HG03439 (cell line): ENCODE measurements at regions not wholly inside any gene's neighbourhood (a gene's known extent, or its start where the extent isn't known, plus 50 kb on each side); places are given as distances from the start of the nearest gene placed in this dataset.
"Not testable (repeated sequence)": the region's sequence is repeated elsewhere in the genome, so short reads cannot be mapped to it uniquely, and the experiment has no call there.

Source experiments
- ATAC-seq: cut with Tn5 transposase; IDR thresholded peaks from one replicate; pipeline ENCODE4 v1.9.1; 2021; ENCODE audit warnings: mild to moderate bottlenecking, moderate library complexity; ENCODE audit not compliant: unreplicated experiment

DNA sequence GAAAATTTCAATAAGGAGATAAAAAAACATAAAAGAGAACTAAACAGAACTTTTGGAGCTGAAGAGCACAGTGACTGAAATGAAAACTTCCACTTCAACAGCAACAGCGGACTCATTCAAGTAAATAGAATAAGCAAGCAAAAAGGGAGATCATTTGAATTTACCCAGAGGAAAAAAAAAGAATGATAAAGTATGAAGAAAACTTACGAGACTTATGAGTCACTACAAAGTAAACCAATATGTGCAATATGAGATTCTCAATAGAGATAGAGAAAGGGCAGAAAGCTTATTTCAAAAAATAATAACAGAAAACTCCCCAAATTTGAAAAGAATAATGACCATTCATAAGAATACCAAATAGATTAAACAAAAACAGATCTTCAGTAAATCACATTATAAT lies 1605.7 kb upstream of the CDH6 start:
- ATAC-seq, result no peak

DNA sequence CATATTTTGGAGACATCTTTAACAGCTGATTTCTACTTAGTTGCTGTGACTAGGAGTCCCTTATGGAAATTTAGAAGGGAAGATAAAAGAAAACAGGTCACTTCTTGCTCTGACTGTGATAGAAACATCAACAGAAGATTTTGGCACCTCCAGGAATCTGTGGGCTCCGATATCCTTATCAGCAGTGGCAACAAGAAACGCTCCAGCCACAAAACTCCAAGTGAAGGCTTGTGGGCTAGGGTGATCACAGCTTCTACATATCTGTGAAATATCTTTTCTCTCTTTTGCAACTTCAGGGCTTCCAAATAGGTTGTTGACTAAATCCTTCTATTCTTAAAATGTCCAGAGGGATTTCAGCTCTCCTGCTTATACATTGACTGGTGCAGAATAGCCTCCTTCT lies 1625.5 kb upstream of the CDH6 start:
- no peak for ATAC-seq

DNA sequence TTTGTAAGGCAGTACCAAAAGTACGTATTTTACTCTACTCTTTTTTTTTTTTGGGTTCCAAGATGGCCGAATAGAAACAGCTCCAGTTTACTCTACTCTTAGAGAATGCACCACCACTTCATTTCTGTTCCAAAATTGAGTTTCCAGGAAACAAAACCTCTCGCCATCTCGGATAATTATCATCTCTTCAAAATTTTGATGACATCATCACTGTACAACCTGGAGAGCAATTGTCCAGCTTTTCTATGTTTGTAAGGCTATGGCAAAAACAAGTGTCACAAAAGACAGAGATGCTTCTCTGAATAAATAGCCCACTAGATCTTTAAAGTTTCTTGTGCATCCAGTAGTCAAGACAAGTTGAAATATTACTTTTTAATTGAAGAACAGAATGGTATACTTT lies 1631.9 kb upstream of the CDH6 start:
- ATAC-seq, result no peak

DNA sequence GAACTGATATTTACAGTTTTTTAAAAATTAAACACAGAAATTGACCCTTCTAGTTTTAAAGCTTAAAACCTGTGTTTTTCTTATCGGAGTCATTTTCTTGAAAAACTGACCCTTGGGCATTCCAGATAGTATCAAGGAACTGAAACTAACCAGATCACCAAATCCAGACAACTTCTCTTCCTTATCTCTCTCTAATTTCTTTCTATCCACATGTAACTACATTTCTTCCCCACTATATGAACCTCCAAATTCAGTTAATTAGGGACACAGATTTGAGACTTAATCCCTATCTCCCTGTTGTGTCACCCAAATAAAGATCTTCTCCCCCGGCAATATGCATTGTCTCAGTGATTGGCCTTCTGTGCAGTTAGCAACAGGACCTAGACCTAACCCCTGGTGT lies 1643.0 kb upstream of the CDH6 start:
- no peak for ATAC-seq

DNA sequence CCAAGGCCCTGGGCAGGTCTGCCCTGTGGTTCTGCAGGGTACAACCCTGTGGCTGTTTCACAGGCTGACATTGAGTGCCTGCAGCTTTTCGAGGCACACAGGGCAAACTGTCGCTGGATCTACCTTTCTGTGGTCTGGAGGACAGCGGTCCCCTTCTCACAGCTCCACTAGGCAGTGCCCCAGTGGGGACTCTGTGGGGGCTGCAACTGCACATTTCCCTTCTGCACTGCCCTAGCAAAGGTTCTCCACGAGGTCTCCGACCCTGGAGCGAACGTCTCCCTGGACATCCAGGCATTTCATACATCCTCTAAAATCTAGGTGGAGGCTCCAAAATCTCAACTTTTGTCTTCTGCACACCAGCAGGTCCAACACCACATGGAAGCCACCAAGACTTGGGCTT lies 1645.2 kb upstream of the CDH6 start:
- ATAC-seq, result no peak

DNA sequence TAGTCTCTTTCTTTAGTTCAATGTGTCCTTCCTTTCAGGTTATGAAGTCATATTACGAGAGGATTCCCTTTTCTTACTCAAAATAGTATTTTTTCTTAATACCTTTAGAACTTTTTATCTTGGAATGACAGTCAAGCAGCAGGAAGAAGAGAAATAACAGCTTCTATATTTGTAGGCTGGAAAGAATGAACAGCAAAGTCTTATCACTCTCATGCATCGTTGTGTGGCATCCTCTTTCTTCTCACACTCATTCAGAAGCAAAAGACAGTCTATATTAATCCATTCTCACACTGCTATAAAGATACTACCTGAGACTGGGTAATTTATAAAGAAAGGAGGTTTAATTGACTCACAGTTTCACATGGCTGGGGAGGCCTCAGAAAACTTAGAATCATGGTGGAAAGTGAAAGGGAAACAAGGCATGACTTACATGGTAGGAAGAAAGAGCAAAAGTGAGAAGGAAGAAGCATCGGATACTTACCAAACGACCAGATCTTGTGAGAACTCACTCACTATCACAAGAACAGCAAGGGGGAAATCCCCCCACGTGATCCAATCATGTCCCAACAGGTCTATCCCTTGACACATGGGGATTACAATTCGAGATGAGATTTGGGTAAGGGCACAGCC lies 1646.1 kb upstream of the CDH6 start:
- no peak for ATAC-seq

DNA sequence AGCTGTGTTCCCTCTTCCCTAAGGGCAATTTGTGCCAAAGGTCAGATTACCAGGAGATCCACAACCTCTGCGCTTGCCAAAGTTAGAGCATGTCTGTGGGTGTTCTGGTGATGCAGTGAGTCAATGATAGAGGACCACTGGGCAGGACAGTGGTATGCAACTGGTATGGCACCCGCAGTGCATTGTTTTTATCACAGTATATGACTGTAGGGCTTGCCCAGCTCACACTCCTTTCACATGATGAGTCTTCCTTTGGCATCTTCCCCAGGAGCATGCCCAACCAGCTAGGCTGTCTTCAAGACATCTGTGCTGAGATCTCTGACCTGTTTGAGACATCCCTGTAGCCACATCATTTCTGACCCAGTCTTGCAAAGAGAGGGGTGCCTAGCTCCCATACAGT lies 1650.0 kb upstream of the CDH6 start:
- no peak for ATAC-seq

DNA sequence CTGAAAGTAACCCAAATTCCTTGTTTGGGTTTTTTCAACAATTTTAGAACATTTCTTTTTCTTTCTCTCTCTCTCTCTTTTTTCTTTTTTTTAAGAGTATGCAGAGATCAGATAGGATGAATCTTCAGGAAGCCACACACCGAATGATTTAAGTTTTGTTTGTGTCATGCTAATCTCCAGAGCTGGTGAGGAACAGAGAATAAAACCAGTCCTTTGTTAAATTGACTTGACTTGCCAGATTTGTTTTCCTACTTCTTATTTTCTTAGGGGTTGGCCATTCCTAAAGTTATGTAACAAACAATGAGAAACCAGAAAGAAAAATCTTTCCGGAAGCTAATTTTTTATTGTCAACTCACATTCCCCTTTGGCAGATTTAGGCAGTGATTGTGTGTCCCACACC lies 1669.3 kb upstream of the CDH6 start:
- no peak for ATAC-seq

DNA sequence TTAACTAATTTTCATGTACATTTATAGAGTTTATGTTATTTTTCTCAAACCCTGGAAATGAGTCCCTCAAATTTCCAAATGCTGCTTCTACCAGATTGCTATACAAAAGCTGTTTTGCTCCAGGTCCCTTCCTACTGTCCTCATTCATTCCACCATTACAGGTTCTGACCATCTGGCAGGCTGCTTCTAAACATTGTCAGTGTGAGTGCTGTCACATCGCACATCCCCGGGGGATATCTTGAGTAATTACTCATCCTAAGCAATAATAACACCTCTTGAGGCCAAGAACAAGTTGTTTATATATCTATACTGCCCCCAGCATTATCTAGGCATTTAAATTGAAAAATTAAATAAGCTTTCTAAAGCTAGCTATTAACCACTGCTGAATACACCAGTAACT lies 1675.3 kb upstream of the CDH6 start:
- no peak for ATAC-seq

DNA sequence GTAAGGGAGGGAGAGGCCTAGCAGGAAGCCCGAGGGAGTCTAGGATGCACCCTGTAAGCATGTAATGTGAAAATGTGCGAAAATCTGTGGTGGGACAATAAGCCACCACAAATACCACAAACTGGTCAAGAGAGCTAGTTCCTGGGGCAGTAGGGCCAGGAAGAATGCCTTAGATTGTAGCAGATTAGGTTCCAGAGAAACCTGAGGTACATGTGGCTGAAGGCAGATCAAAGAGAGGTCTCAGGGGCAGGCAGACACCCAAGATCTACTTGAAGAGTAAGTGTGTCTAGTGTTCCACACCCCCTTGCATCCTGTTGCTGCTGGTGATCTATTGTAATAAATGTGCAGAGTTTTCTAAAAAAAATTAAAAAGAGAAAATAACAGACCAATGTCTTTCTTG lies 1677.3 kb upstream of the CDH6 start:
- no peak for ATAC-seq

DNA sequence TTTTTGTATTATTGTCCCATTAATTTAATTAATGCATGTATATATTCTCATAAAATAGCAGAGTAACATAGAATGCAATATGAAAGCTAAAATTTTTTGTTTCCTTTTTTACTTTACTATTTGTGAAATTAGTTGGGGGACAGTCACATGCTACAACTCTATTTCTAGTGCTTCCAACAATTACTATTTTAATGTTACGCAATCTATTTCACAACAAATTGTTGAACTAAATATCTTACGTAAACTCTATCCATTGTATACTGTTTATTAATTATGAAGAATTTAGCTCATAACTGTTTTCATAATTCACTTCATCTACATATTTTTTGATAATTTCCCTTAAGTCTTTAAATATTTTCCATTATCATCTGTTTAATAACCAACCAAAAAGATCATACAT lies 1685.4 kb upstream of the CDH6 start:
- ATAC-seq, result no peak

DNA sequence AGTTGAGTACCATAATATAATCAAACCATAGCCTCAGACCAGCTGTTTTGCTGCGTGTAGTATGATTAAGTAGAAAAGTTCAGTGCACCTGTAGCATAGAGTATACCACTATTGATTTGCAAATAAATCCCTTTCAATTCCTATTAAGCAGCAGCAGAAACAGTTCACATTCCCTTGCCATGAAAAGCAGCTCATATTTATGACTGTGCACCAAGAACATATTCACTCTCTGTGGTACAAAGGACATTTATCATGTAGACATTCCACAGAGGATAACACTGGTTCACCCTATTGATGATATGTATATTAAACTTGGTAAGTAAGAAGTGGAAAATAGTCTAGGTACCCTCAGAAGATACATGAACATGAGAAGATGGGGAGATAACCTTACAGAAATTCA lies 1689.1 kb upstream of the CDH6 start:
- no peak for ATAC-seq

DNA sequence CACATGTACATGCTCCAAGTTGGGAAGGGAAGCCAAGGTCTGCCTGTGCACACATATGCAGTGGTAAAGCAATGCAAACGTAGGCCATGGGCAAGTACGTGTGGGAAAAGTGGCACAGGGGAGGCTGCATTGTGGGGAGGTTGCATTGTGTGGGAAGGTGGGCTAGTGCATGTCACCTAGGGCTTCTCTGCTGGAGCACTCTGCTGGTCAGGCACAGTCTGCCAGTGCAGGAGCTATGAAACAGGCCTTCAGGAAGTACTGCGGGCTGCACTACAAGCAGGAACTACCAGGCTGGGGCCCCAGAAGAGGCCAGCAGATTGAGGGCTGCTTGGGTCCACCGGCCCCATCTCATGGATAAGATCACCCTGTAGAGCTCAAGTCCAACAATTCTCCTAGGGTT lies 1694.6 kb upstream of the CDH6 start:
- no peak for ATAC-seq

DNA sequence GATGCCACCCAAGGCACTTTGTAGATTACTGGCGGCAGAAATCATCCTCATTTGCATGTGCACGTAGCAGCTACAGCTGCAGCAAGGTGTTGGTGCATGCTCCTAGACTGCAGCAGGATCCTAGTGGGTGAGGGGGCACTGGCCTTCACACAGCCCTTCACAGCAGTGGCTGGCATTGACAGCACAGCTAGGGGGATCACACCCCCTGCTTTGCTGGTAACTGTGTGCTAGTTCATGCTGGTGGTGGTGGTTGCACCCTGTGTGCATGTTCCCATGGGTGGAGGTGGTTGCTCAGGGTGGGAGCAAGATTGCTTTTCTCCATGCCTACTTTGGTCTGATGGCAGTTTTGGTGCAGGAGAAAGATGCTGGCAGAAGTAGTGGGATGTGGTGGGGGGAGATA lies 1695.1 kb upstream of the CDH6 start:
- ATAC-seq, result no peak

DNA sequence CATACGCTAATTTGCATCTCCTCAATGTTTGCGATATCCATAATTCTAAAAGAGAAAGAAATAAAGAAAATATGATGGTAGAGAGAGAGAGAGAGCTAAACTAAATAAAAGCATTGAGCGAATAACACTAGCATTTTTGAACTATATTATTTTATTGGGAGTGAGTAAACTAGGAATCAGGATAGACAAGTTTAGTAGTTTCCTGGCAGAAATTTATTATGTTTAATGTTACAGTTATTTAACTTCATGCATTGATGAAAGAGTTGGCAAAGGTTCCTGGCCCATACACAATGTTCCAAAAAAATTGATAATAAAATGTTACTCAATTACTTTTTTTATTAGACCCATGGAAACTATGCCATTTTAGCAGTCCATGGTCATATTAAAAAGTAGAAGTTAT lies 1708.2 kb upstream of the CDH6 start:
- ATAC-seq, result no peak

DNA sequence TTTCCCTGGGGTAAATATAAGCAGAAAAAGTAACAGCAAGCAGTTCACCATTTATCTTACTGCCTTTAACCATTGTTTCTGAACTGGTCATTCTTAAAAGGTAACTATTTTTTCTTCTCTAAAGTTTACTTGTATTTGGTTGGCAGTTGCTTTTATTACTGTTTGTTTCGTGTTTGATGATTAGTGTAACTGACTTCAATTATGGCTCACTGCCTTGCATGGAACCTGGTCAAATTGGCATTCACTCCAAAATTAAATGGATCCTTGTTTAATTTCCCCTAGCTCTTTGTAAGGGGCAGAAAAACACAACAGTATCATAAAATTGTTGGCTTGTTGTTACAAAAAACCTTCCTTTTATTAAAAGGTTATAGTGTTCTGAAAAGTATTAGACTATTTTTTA lies 1723.9 kb upstream of the CDH6 start:
- ATAC-seq, result no peak

DNA sequence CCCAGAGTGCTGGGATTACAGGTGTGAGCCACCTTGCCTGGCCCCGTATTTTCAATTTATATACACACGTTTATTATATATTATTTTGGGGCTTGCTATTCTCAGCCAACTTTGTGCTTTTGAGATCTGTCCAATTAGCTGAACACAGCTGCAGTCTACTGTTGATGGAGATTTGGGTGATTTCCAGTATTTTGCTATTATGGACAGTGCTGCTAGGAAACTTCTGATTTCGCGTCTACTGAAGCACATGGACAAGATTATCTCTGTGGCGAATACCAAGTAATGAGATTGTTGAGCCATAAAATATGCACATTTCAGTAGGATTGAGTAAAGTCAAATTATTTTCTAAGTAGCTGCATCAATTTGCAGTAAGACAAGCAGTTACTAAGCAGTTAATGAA lies 1731.2 kb upstream of the CDH6 start:
- no peak for ATAC-seq

DNA sequence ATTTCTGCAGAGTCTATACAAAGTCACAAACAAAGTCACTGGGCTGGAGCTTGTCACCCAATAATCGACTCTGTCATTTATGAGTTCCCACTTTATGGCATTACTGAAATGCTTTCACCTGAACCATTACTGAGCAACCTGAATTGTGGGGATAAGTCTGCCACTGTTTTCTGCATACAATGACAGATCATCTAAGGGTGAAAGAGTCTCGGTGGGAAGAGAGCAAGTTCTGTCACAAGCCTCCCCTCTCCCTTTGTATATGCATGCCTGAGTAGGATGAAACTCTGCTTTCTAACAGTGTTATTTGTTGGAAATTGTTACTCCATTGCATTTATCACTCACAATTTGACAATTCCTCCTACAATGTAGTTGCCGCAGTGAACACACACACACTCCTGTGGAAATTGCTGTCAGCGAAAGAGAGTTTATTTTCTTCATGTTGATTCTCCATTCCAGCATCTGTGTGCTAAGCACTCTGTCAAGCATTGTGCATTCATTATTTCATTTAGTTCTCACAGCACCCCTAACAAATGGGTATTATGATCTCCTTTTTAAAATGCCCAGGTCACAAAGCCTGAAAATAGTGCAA lies 1732.4 kb upstream of the CDH6 start:
- no peak for ATAC-seq

DNA sequence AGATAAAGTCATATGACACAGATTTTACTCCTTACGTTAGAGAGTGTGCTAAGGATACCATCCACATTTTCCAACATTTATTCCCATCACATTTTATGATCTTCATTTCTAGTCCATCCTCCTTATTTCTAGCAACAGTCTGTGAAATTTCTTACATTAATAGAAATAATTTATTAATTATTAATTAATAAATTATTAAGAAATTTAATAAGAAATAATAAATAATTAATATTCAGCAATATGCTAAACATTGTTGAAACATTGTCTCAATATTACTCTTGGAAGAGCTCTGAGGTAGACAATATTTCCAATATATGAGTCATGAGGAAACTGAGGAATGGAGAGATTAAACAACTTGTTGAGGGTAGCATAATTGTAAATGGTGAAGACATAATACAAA lies 1742.5 kb upstream of the CDH6 start:
- ATAC-seq, result not testable (repeated sequence)

DNA sequence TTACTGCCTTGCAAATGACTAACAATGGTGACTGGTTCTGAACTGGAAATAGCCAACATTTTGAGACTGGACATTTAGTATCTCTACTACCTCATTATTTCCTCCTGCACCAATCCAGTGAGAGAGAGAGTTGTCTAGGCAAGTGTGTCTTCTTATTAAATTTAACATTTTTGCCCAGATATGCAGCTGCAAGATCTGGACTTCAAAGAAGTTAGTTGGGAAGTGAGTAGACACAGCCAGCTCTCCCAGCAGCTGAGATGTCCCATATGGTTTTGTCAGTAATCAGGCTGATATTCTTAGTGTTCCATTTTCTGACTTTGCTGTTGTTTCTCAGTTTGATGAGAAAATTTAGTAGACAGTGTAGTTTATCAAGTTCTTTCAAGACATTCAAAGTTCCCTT lies 1778.8 kb upstream of the CDH6 start:
- no peak for ATAC-seq

DNA sequence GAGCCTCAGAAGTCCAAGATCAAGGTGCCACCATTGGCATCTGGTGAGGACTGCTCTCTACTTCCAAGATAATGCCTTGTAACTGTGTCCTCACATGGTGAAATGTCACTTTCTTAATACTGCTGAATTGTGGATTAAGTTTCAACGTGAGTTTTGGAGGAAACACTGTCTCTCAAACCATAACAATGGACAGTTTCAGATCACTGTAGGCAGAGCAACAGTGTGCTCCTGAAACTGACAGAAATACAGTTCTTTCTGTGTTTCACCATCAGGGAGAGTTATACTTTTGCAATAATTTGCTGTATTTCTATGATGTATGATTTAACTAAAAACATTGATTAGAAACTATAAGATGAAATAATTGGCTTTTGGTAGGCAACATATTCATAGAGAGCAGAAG lies 1780.5 kb upstream of the CDH6 start:
- ATAC-seq, result no peak

DNA sequence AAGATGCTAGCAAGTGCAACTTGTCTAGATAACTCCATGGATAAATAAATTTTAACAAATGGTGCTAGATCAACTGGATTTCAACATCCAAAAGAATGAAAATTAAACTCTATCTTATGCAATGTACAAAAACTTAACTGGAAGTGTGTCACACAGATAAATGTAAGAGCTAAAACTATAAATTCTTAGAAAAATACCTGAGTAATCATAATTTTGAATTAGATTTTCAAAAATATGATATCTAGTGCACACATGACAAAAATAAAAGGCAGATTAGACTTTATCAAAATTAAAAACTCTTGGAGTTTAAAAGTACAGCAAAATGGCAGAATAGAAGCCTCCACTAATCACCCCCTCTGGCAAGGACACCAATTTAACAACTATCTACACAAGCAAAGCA lies 1791.2 kb upstream of the CDH6 start:
- ATAC-seq, result no peak

DNA sequence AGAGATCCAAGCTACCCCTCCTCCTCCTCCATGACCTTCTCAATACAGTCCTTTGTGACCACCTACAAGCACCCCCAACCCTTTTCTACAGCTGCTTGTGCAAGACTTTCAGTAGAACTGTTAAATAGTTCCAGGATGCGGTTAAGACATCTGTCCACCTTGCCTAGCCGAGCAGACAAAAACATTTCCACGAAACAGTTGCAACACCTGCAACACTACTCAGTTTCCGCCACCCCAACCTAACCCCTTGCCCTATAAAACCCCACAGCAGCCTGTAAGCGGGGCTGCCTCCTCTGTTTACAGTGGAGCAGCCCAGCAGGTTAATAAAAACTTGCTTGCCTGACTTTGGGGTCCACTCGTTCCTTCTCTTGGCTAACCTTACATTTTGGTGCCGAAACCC lies 1803.5 kb upstream of the CDH6 start:
- ATAC-seq, result no peak
